ENCODE measurements at regions not wholly inside any gene's neighbourhood (a gene's known extent, or its start where the extent isn't known, plus 50 kb on each side); places are given as distances from the start of the nearest gene placed in this dataset.

DNA sequence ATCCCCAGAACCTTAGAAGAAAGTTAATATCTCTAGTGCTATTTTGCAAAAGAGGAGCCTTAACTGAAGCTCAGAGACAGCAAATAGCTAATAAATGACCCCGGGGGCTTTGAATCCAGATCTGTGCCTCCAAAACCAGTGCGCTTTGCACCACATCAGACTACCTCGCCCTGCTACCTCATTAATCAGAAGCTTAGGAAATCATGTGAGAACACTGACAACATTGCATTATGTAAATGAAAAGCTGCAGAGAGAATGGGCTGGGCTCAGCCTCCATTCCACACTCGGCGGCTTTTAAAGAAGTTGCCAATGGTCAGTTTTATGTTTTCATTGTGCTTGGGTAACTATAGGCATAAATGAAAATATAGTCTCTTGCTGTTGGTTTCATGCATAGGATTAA lies 54.0 kb upstream of the STMND1 start:
- DNase-seq (ENCODE audit: low spot score) = no peak
- in situ Hi-C loops (cut with HindIII; ENCODE audit: low sequenced_read_pairs) = no loop called here

- DNase-seq (ENCODE audit: low spot score) = peak; percentile 1
- in situ Hi-C loops (cut with HindIII; ENCODE audit: low sequenced_read_pairs) = no loop called here
Measured at GRCh38 chr6:17045581-17046322, 56.1 kb upstream of the STMND1 start.

DNA sequence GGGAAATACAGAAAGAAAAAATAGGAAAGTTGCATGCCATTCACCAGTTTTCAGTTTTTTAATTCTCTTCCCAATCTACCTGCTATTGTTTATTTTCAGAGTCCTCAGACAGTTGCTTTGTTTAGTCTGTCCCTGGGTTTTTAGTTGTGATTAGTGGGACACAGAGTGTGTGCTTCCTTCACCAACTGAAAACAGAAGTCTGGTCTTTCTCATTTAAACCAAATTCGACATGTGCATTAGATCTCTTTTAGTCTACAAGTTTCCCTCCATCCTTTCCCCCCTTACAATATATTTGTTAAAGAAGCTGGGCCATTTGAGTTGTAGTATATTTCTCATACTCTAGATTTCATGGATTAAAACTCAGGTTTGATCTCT lies 58.7 kb upstream of the STMND1 start:
- no peak for DNase-seq (ENCODE audit: low spot score)
- in situ Hi-C loops (cut with HindIII; ENCODE audit: low sequenced_read_pairs) = no loop called here

DNA sequence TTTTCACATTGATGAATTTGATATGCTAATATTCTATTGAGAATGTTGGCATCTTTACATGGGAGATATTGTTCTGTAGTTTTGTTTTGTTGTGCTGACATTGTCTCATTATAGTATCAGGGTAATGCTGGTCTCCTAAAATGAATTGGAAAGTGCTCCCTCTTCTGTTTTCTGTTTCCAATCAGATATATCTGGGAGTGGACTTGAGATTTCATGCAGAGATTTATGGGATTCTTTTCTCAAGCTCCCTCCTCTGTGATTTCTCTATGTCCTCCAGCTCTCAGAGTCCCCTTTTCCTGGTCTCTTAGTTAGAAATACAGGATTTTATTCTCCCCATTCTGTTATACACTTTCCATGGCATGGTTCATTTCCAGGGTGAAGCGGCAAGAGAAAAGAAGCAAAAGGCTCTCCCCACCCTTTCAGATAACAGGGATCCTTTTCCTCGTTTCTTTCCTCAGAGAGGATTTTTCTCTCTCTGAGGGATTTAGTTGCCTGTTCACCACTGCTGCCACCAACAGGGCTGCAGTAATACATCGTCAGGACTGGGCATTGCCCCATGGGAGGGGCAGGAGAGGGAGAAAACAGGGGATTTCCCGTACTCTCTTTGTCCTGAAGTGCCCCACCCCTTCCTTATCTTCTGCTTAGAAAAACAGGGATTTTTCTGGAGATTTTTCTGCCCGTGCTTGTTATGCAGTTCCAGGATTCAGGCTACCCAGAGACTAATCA lies 59.3 kb upstream of the STMND1 start:
- in situ Hi-C loops (cut with HindIII; ENCODE audit: low sequenced_read_pairs) = no loop called here
- peak; percentile 2 for DNase-seq (ENCODE audit: low spot score)

DNA sequence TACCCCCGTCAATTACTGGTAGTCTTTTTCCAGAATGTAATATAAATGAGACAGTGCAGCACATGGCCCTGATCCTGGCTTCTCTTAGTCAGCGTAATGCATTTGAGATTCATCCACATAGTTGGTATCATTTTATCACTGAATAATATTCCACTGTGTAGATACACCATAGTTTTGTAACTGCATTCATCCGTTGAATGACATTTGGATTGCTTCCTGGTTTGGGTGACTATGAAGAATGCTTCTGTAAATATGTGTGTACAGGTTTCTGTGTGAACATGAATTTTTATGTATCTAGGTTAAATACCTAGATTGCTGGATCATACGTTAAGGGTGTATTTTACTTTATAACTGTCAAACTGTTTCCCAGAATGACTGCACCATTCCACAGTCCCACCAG lies 62.6 kb upstream of the STMND1 start:
- DNase-seq (ENCODE audit: low spot score) = no peak
- in situ Hi-C loops (cut with HindIII; ENCODE audit: low sequenced_read_pairs) = no loop called here

DNA sequence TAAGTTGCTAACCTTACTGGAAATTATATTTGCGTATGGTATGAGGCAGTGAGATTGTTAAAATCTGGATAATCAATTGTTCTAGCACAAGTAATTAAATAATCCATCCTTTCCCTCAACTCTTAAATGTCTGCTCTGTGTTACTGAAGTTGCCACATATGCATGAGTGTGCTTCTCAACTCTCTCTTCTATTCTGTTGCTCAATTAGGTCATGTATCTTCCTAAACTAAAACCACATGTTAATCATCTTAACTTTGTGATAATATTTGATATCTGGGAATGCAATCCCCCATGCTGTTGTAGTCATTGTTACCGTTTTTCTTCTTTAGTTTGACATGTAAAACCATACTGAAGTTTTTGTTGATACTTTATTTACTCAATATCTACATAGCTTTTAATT lies 63.5 kb upstream of the STMND1 start:
- no peak for DNase-seq (ENCODE audit: low spot score)
- in situ Hi-C loops (cut with HindIII; ENCODE audit: low sequenced_read_pairs) = no loop called here

GRCh38 chr6:17036065-17036393 lies 65.8 kb upstream of the STMND1 start:
- DNase-seq (ENCODE audit: low spot score) = no peak
- in situ Hi-C loops (cut with HindIII; ENCODE audit: low sequenced_read_pairs) = no loop called here

DNA sequence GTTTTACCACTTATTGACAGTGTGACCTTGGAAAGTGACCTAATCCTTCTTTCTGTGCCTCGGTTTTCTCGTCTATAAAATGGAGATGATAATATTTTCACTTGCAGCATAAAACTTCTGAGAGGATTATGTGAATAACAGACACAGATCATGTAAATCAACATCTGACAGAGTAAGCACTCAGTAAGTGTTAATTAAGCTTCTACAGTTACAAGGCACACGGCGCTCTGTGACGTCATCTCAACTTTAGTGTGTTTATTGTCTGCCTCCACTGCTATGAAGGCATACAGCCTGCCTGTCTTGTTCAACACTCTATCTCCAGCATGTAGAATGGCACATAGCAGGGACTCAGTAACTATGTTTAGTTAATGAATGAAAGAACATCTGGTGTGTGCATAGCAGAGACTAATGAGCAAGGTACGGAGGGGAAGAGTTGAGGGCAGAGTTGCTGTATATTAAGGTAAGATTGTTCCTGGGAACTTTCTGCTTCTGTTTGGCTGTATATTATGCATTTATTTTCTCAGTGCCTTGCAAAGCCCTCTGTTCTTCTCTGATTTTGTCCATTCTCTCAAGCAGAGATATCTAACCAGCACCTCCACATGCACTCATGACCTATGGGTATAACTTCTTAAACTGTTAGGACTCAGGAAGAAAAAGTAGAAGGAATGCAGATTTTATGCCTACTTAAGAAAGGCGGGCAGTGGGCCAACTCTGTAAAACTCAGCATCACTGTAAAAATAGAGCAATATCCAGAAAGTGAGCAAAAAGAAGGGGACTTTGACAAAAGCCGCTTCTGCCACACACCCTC lies 66.4 kb upstream of the STMND1 start:
- DNase-seq (ENCODE audit: low spot score) = no peak
- in situ Hi-C loops (cut with HindIII; ENCODE audit: low sequenced_read_pairs) = no loop called here

- DNase-seq (ENCODE audit: low spot score) = peak; percentile 4
Measured at GRCh38 chr6:17033746-17034145, 68.1 kb upstream of the STMND1 start.

DNA sequence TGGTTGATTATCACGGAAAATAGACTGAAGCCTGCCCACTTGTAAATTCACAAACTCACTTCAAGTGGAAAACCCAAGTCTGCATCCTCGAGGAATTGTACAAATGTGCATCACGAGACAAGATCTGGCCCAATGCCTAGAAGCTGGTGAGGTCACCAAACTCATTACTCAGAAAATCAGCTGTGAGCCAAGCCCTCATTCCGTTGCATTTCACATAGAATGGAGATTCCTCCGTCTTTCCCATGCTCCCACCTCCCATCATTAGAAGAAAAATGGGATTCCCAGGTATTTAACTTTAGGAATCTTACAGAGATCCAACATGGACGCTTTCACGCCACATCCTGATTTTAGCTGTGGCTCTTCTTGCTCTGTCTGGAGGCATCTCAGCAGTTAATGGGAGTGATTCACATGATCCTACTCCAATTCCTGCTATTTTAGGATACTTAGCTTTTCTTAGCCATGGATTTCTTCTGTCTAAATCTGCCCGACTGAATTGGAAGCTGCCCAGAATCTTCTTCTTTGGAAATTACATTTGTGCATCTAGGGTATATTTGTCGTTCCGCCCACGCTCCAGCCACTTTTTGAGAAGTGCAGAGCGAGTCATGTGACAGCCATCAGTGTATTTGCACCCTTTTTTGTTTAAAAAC lies 68.7 kb upstream of the STMND1 start:
- peak; percentile 57 for DNase-seq (ENCODE audit: low spot score)
- in situ Hi-C loops (cut with HindIII; ENCODE audit: low sequenced_read_pairs) = no loop called here

More at GRCh38 chr6:17033746-17034145, 68.1 kb upstream of the STMND1 start:
- in situ Hi-C loops (cut with HindIII; ENCODE audit: low sequenced_read_pairs) = no loop called here

- in situ Hi-C loops (cut with HindIII; ENCODE audit: low sequenced_read_pairs) = no loop called here
- DNase-seq (ENCODE audit: low spot score) = no peak
Measured at GRCh38 chr6:17032590-17032987, 69.3 kb upstream of the STMND1 start.

- DNase-seq (ENCODE audit: low spot score) = no peak
- in situ Hi-C loops (cut with HindIII; ENCODE audit: low sequenced_read_pairs) = no loop called here
Measured at GRCh38 chr6:17031961-17032360, 69.9 kb upstream of the STMND1 start.

GRCh38 chr6:17027441-17027840 lies 74.4 kb upstream of the STMND1 start:
- in situ Hi-C loops (cut with HindIII; ENCODE audit: low sequenced_read_pairs) = no loop called here
- DNase-seq (ENCODE audit: low spot score) = no peak

- DNase-seq (ENCODE audit: low spot score) = no peak
- in situ Hi-C loops (cut with HindIII; ENCODE audit: low sequenced_read_pairs) = no loop called here
Measured at GRCh38 chr6:17022604-17023003, 79.2 kb upstream of the STMND1 start.

DNA sequence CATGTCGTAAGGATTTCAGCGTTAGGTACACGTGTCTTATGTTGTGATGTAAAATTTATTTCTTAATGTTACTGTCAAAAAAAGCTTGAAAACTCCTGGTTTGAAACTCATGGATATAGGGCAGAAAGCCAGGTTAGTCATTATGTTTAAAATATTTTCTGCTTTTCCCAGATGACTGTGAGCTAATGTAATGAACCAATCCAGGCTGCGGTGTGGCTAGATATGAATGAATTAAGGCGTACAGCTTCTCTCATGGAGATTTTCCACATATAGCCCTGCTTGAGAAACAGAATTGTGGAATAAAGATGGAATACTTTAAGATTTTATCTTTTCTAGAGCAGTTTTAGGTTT lies 80.3 kb upstream of the STMND1 start:
- no peak for DNase-seq (ENCODE audit: low spot score)
- in situ Hi-C loops (cut with HindIII; ENCODE audit: low sequenced_read_pairs) = no loop called here

DNA sequence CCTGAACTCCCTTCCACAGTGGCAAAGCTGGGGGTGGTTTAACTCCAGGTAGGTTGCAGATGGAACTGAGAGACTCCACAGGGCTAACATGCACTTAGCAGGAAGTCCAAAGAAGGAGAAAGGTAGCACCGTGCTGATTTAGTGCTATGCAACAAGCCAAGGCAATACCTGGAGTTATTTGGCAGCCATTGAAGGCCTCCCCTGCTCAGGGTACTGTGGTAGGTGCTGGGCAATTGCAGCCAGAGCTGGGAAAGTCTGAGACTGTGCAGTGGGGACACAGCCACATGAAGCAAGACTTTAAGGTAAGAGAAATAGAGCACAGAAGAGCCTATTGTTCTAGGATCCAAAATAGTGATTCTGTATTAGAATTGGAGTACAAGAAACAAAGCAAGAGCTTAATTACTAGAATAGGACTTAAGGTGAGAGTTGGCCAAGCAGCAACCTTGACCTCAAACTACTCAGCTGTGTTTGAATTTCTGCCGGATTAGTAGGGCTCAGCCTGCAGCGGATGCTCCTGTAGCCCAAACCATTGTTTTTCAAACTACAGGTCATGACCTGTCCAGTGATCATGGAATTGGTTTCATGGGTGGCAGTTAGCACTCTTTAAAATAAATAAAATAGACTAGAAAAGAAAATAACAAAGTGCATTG lies 80.8 kb upstream of the STMND1 start:
- in situ Hi-C loops (cut with HindIII; ENCODE audit: low sequenced_read_pairs) = no loop called here
- DNase-seq (ENCODE audit: low spot score) = no peak

DNA sequence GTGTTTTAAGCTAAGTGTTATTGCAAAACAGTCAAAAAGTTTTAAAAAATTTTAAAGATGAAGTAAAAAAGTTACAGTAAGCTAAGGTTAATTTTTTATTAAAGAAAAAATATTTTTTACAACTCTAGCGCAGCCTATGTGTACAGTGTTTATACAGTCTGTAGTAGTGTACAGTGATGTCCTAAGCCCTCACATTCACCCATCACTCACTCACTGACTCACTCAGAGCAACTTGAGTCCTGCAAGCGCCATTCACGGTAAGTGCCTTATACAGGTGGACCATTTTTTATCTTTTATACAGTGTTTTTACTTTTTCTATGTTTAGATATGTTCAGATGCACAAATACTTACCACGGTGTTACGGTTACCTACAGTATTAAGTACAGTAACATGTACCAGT lies 83.4 kb upstream of the STMND1 start:
- in situ Hi-C loops (cut with HindIII; ENCODE audit: low sequenced_read_pairs) = no loop called here
- no peak for DNase-seq (ENCODE audit: low spot score)

DNA sequence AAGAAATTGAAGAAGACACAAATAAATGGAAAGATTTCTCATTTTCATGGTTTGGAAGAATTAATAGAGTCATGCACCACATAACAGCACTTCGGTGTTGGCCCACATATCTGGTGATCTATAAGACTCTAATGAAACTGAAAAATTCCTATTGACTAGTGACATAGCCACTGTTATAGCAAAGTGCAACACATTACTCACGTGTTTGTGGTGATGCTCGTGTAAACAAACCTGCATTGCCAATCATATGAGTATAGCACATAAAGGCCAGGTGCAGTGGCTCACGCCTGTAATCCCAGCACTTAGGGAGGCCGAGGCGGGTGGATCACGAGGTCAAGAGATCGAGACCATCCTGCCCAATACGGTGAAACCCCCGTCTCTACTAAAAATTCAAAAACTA lies 84.4 kb upstream of the STMND1 start:
- in situ Hi-C loops (cut with HindIII; ENCODE audit: low sequenced_read_pairs) = no loop called here
- no peak for DNase-seq (ENCODE audit: low spot score)

- no peak for DNase-seq (ENCODE audit: low spot score)
- in situ Hi-C loops (cut with HindIII; ENCODE audit: low sequenced_read_pairs) = no loop called here
Measured at GRCh38 chr6:17015551-17016381, 86.1 kb upstream of the STMND1 start.
